Lower leg skin (tissue), 4 donors: ENCODE measurements at regions not wholly inside any gene's neighbourhood (a gene's known extent, or its start where the extent isn't known, plus 50 kb on each side); places are given as distances from the start of the nearest gene placed in this dataset.

Experiments used
- DNase-seq, 2 donors: peaks; one replicate each; pipeline ENCODE4 v3.0.0-alpha.2; 2019; ENCODE audit warnings: low spot score in 2 of 2
- H3K4me3 ChIP-seq: fragments of 200-600 bp; sonication (generic); 2 replicates; pipeline ENCODE4 v1.5.1; 2017; ENCODE audit warnings: mild to moderate bottlenecking, low read depth; ENCODE audit not compliant: poor library complexity, severe bottlenecking
- POLR2A ChIP-seq, 2 donors: fragments of 450-650 bp; IDR thresholded peaks; one replicate each; pipeline ENCODE4 v1.6.1; 2016 to 2017; ENCODE audit warnings: antibody characterized with exemption in 2 of 2, mild to moderate bottlenecking in 1 of 2, moderate library complexity in 1 of 2
- WGBS, 2 donors: methylation state at CpG; one replicate each; pipeline ENCODE4 v1.1.5; 2018; 5-methylcytosine and 5-hydroxymethylcytosine counted together
- intact Hi-C: fragments of 100-400 bp; cut with DNase I; formaldehyde crosslinking; loops from one replicate; pipeline ENCODE4 v1.15.0; 2023; ENCODE audit warnings: low total_unique reads
- TF ChIP-seq, protein P1 (sequence below), 3 donors: fragments of 450-650 bp; IDR thresholded peaks; one replicate each; pipeline ENCODE4 v1.5.1; 2016; ENCODE audit warnings: antibody characterized with exemption in 3 of 3, mild to moderate bottlenecking in 3 of 3, moderate library complexity in 2 of 3

DNA sequence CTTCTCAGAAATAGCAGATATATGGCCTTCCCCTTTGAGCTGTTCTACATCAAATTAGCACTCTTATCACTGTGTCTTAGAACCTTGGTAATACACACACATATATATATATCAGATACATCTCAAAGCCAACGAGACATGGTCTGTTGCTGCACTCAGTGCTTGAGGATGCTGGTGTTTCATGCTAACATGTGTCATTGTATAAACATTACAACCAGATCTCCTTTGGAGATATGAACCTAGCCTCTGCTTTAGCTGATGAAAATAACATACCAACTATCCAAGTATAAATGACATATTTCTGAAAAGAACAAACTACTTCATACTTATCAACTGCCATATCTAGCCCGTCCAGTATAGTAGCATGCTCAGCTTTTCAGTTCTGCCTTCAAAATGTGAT, 226.7 kb upstream of the HNRNPA3 start:
- no peak overlapping the region for H3K4me3 ChIP-seq
- TF ChIP-seq, protein P1, sequence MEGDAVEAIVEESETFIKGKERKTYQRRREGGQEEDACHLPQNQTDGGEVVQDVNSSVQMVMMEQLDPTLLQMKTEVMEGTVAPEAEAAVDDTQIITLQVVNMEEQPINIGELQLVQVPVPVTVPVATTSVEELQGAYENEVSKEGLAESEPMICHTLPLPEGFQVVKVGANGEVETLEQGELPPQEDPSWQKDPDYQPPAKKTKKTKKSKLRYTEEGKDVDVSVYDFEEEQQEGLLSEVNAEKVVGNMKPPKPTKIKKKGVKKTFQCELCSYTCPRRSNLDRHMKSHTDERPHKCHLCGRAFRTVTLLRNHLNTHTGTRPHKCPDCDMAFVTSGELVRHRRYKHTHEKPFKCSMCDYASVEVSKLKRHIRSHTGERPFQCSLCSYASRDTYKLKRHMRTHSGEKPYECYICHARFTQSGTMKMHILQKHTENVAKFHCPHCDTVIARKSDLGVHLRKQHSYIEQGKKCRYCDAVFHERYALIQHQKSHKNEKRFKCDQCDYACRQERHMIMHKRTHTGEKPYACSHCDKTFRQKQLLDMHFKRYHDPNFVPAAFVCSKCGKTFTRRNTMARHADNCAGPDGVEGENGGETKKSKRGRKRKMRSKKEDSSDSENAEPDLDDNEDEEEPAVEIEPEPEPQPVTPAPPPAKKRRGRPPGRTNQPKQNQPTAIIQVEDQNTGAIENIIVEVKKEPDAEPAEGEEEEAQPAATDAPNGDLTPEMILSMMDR (IDR thresholded peaks at IDR 0.05): no peak
- no peak for TF ChIP-seq POLR2A (IDR thresholded peaks at IDR 0.05)
- intact Hi-C loops: no loop called here
- no peak for DNase-seq
- WGBS, 2 donors: 55 to 59% methylated on average over 2 of the region's 2 CpGs

DNA sequence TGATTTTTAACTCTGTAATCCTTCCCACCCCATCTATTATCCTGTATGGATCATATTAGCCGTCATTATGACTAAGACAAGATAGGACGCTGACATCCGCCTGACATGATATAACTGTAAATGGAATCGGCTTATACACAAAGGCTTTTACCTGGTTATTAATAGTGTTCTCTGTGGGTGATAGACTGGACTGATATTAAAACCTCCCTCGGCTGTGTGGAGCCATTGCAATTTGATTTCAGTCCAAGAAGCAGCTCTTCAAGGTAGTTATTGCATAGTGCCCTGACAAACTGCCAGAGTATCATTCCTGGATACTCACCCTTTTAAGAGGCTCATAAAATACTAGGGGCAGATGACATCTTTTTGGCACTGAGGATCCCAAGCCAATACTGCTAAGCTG, 226.1 kb upstream of the HNRNPA3 start:
- H3K4me3 ChIP-seq: no peak overlapping the region
- no peak for DNase-seq
- TF ChIP-seq POLR2A (IDR thresholded peaks at IDR 0.05): no peak
- intact Hi-C loops: no loop called here
- 54 to 61% methylated on average over 5 of the region's 5 CpGs for WGBS, 2 donors

DNA sequence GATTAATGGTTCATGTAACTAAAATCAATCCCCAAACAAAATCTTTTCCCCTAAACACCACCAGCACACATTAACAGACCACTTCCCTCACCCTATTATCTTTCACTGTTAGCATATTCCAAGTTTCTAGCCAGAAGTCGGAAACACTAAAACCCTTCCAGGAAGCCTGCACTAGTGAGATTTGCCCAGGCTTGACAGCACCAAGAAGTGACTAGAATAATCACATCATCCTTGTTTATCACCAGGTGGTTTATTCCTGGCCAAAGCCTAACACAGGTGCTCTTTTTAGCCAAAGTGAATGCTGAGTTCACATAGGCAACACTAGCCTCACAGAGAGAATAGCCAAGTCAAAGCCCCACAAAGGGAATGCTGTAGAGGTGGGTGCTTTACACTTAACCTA, 221.2 kb upstream of the HNRNPA3 start:
- TF ChIP-seq, protein P1 (IDR thresholded peaks at IDR 0.05): no peak
- no peak for TF ChIP-seq POLR2A (IDR thresholded peaks at IDR 0.05)
- DNase-seq: no peak
- intact Hi-C loops: no loop called here
- H3K4me3 ChIP-seq: no peak overlapping the region
- 45 to 55% methylated on average over 1 of the region's 1 CpG for WGBS, 2 donors

DNA sequence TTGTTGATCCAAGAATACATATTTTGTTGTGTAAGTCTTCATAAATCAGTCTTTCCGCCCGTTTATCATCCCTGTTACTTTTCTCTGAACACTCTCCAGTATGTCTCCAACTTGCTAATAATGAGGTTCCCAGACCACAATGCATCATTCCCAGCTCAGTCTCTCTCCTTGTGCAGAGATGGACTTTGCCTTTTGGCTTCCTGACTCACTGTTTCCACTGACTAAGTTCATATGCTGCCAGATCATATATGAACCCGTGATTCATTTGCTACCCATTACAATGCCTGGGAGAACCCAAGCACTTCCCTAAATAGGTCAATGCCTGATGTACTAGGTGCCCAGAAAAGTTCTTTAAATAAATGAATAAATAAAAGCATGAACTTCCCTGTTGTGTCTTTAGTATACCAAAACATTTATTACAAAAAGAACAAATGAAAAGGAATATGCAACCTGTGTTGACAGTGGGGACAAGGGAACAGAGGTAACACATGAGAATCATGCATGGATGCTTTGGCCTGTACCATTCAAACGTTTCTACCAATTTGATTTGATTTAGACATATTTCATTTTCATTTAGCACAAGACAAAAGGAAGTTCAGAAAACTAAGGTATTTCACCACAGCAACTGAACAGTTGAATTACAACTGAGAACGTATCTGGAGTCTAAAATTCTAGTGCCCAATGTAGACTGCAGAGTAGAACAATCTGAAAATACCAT, 215.4 kb upstream of the HNRNPA3 start:
- no peak for DNase-seq
- intact Hi-C loops: no loop called here
- TF ChIP-seq POLR2A (IDR thresholded peaks at IDR 0.05): no peak
- TF ChIP-seq, protein P1 (IDR thresholded peaks at IDR 0.05): no peak
- WGBS, 2 donors: 40 to 41% methylated on average over 5 of the region's 5 CpGs
- H3K4me3 ChIP-seq: no peak overlapping the region

DNA sequence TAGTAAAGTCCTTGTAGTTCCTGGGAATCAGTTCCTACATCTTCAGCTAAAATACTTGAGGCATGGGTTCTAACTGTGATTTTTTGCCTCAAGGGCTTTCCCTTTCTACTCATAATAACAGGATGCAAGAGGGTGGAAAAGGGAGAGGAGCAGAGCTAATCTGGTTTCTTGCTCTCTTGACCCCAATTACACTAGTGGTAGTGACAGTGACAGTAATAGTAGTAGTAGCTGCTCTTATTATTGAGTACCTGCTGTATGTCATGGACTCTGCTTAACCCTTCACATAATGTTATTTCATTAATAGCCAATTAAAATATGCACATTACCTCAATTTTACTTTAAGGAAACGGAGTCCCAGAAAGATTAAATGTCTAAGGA, 214.8 kb upstream of the HNRNPA3 start:
- TF ChIP-seq, protein P1 (IDR thresholded peaks at IDR 0.05): no peak
- TF ChIP-seq POLR2A (IDR thresholded peaks at IDR 0.05): no peak
- WGBS, 2 donors: 89 to 97% methylated on average over 1 of the region's 1 CpG
- DNase-seq: no peak
- intact Hi-C loops: no loop called here
- H3K4me3 ChIP-seq: no peak overlapping the region

DNA sequence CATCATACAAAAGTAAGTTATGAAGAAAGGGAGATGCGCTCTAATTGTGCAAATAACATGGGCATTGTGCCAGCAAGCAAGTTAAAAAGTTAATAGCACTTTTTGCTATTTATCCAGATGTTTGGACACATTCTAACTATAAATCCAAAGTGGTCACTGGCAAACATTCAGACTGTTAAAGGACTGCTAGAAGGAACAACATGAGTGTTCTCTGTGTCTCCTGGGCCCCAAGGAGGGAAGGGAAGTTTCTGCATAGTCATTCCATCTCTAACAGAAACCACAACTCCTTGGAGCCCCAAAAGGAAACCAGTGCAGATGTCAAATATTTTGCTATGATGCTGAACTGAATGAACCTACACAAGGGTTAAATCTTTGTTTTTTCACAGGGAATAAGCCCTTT, 213.3 kb upstream of the HNRNPA3 start:
- no peak overlapping the region for H3K4me3 ChIP-seq
- no peak for TF ChIP-seq POLR2A (IDR thresholded peaks at IDR 0.05)
- TF ChIP-seq, protein P1 (IDR thresholded peaks at IDR 0.05): no peak
- DNase-seq: no peak
- 72 to 77% methylated on average over 1 of the region's 1 CpG for WGBS, 2 donors
- intact Hi-C loops: no loop called here
